ENCODE measurements at regions not wholly inside any gene's neighbourhood (a gene's known extent, or its start where the extent isn't known, plus 50 kb on each side); places are given as distances from the start of the nearest gene placed in this dataset.

- Histone ChIP-seq H3K9me3 (ENCODE audit: insufficient read depth, low read length) (no peaks in the 10 kb centered on the region), H3K4me1 (ENCODE audit: insufficient read depth, insufficient read length) (no peaks in the 10 kb centered on the region), H3K27me3 (ENCODE audit: insufficient read depth, insufficient read length) (no peaks in the 10 kb centered on the region), H3K4me3 (ENCODE audit: insufficient read length, low read depth) (no peak overlapping the region), H3K36me3 (ENCODE audit: insufficient read depth, insufficient read length, low read length) (no peaks in the 10 kb centered on the region), H3K9ac (ENCODE audit: insufficient read length, low read depth) (no peak overlapping the region)
- TF ChIP-seq YY1 (IDR thresholded peaks at IDR 0.05; ENCODE audit: insufficient read depth, insufficient read length): no peak
- TF ChIP-seq SUZ12 (IDR thresholded peaks at IDR 0.05; ENCODE audit: extremely low read depth, insufficient read depth, insufficient read length): no peak
- no peak for TF ChIP-seq ZNF274 (IDR thresholded peaks at IDR 0.05; ENCODE audit: low read depth, low read length)
- DNase-seq (ENCODE audit: low read depth, low spot score): no peak
These were observed 77.0 kb downstream of the OAT start for GRCh38 chr10:124341768-124342135.

GRCh38 chr10:124340033-124340760 lies 78.5 kb downstream of the OAT start:
- no peaks in the 10 kb centered on the region for H3K36me3 ChIP-seq (ENCODE audit: insufficient read depth, insufficient read length, low read length)
- no peak for DNase-seq (ENCODE audit: low read depth, low spot score)
- TF ChIP-seq ZNF274 (IDR thresholded peaks at IDR 0.05; ENCODE audit: low read depth, low read length) (no peak), SUZ12 (IDR thresholded peaks at IDR 0.05; ENCODE audit: extremely low read depth, insufficient read depth, insufficient read length) (no peak)
- H3K4me1 ChIP-seq (ENCODE audit: insufficient read depth, insufficient read length): no peaks in the 10 kb centered on the region
- no peaks in the 10 kb centered on the region for H3K9me3 ChIP-seq (ENCODE audit: insufficient read depth, low read length)
- no peaks in the 10 kb centered on the region for H3K27me3 ChIP-seq (ENCODE audit: insufficient read depth, insufficient read length)
- no peak overlapping the region for H3K4me3 ChIP-seq (ENCODE audit: insufficient read length, low read depth)
- no peak overlapping the region for H3K9ac ChIP-seq (ENCODE audit: insufficient read length, low read depth)

- no peaks in the 10 kb centered on the region for H3K9me3 ChIP-seq (ENCODE audit: insufficient read depth, low read length)
- no peak overlapping the region for H3K9ac ChIP-seq (ENCODE audit: insufficient read length, low read depth)
- H3K4me3 ChIP-seq (ENCODE audit: insufficient read length, low read depth): no peak overlapping the region
- H3K27me3 ChIP-seq (ENCODE audit: insufficient read depth, insufficient read length): no peaks in the 10 kb centered on the region
- H3K4me1 ChIP-seq (ENCODE audit: insufficient read depth, insufficient read length): no peaks in the 10 kb centered on the region
- DNase-seq (ENCODE audit: low read depth, low spot score): no peak
- TF ChIP-seq SUZ12 (IDR thresholded peaks at IDR 0.05; ENCODE audit: extremely low read depth, insufficient read depth, insufficient read length) (no peak), ZNF274 (IDR thresholded peaks at IDR 0.05; ENCODE audit: low read depth, low read length) (no peak), YY1 (IDR thresholded peaks at IDR 0.05; ENCODE audit: insufficient read depth, insufficient read length) (no peak)
- H3K36me3 ChIP-seq (ENCODE audit: insufficient read depth, insufficient read length, low read length): no peaks in the 10 kb centered on the region
These were observed 79.3 kb downstream of the OAT start for GRCh38 chr10:124339119-124340032.

GRCh38 chr10:124338276-124338925 lies 80.3 kb downstream of the OAT start:
- no peaks in the 10 kb centered on the region for H3K4me1 ChIP-seq (ENCODE audit: insufficient read depth, insufficient read length)
- no peaks in the 10 kb centered on the region for H3K27me3 ChIP-seq (ENCODE audit: insufficient read depth, insufficient read length)
- TF ChIP-seq YY1 (IDR thresholded peaks at IDR 0.05; ENCODE audit: insufficient read depth, insufficient read length): no peak
- TF ChIP-seq SUZ12 (IDR thresholded peaks at IDR 0.05; ENCODE audit: extremely low read depth, insufficient read depth, insufficient read length): no peak
- TF ChIP-seq ZNF274 (IDR thresholded peaks at IDR 0.05; ENCODE audit: low read depth, low read length): no peak
- H3K4me3 ChIP-seq (ENCODE audit: insufficient read length, low read depth): no peak overlapping the region
- DNase-seq (ENCODE audit: low read depth, low spot score): no peak
- H3K9ac ChIP-seq (ENCODE audit: insufficient read length, low read depth): no peak overlapping the region
- no peaks in the 10 kb centered on the region for H3K9me3 ChIP-seq (ENCODE audit: insufficient read depth, low read length)
- H3K36me3 ChIP-seq (ENCODE audit: insufficient read depth, insufficient read length, low read length): no peaks in the 10 kb centered on the region

GRCh38 chr10:124336186-124336585 lies 82.5 kb downstream of the OAT start:
- TF ChIP-seq ZNF274 (IDR thresholded peaks at IDR 0.05; ENCODE audit: low read depth, low read length) (no peak), YY1 (IDR thresholded peaks at IDR 0.05; ENCODE audit: insufficient read depth, insufficient read length) (no peak), SUZ12 (IDR thresholded peaks at IDR 0.05; ENCODE audit: extremely low read depth, insufficient read depth, insufficient read length) (no peak)
- H3K27me3 ChIP-seq (ENCODE audit: insufficient read depth, insufficient read length): no peaks in the 10 kb centered on the region
- H3K36me3 ChIP-seq (ENCODE audit: insufficient read depth, insufficient read length, low read length): no peaks in the 10 kb centered on the region
- peaks cover 12% of the 10 kb centered on the region for H3K9me3 ChIP-seq (ENCODE audit: insufficient read depth, low read length)
- no peak overlapping the region for H3K4me3 ChIP-seq (ENCODE audit: insufficient read length, low read depth)
- no peaks in the 10 kb centered on the region for H3K4me1 ChIP-seq (ENCODE audit: insufficient read depth, insufficient read length)
- DNase-seq (ENCODE audit: low read depth, low spot score): no peak
- H3K9ac ChIP-seq (ENCODE audit: insufficient read length, low read depth): no peak overlapping the region

GRCh38 chr10:124333931-124334330 lies 84.8 kb downstream of the OAT start:
- Histone ChIP-seq H3K27me3 (ENCODE audit: insufficient read depth, insufficient read length) (no peaks in the 10 kb centered on the region), H3K4me1 (ENCODE audit: insufficient read depth, insufficient read length) (no peaks in the 10 kb centered on the region), H3K4me3 (ENCODE audit: insufficient read length, low read depth) (no peak overlapping the region), H3K9me3 (ENCODE audit: insufficient read depth, low read length) (peaks cover 16% of the 10 kb centered on the region), H3K9ac (ENCODE audit: insufficient read length, low read depth) (no peak overlapping the region), H3K36me3 (ENCODE audit: insufficient read depth, insufficient read length, low read length) (no peaks in the 10 kb centered on the region)
- TF ChIP-seq ZNF274 (IDR thresholded peaks at IDR 0.05; ENCODE audit: low read depth, low read length): no peak
- TF ChIP-seq YY1 (IDR thresholded peaks at IDR 0.05; ENCODE audit: insufficient read depth, insufficient read length): no peak
- TF ChIP-seq SUZ12 (IDR thresholded peaks at IDR 0.05; ENCODE audit: extremely low read depth, insufficient read depth, insufficient read length): no peak
- DNase-seq (ENCODE audit: low read depth, low spot score): no peak

- TF ChIP-seq YY1 (IDR thresholded peaks at IDR 0.05; ENCODE audit: insufficient read depth, insufficient read length) (no peak), SUZ12 (IDR thresholded peaks at IDR 0.05; ENCODE audit: extremely low read depth, insufficient read depth, insufficient read length) (no peak), ZNF274 (IDR thresholded peaks at IDR 0.05; ENCODE audit: low read depth, low read length) (no peak)
- H3K27me3 ChIP-seq (ENCODE audit: insufficient read depth, insufficient read length): no peaks in the 10 kb centered on the region
- peaks cover 16% of the 10 kb centered on the region for H3K9me3 ChIP-seq (ENCODE audit: insufficient read depth, low read length)
- no peak for DNase-seq (ENCODE audit: low read depth, low spot score)
- H3K36me3 ChIP-seq (ENCODE audit: insufficient read depth, insufficient read length, low read length): no peaks in the 10 kb centered on the region
- no peaks in the 10 kb centered on the region for H3K4me1 ChIP-seq (ENCODE audit: insufficient read depth, insufficient read length)
- no peak overlapping the region for H3K4me3 ChIP-seq (ENCODE audit: insufficient read length, low read depth)
- no peak overlapping the region for H3K9ac ChIP-seq (ENCODE audit: insufficient read length, low read depth)
These were observed 86.3 kb downstream of the OAT start for GRCh38 chr10:124332426-124332825.

Data from NT2/D1 (cell line).